ENCODE measurements at regions not wholly inside any gene's neighbourhood (a gene's known extent, or its start where the extent isn't known, plus 50 kb on each side); places are given as distances from the start of the nearest gene placed in this dataset.

GRCh38 chr16:66044089-66044488, 322.4 kb upstream of the CDH5 start:
- H3K9ac ChIP-seq (replicated peaks in 1 of 4; ENCODE audit: extremely low read depth in 1 of 4, low read depth in 3 of 4, low read length in 3 of 4): no peak overlapping the region
- no peaks in the 10 kb centered on the region; a peak in 1 of 7 replicates for H3K27me3 ChIP-seq (replicated peaks in 1 of 4; ENCODE audit: control insufficient read depth in 3 of 4, extremely low read depth in 1 of 4, insufficient read depth in 3 of 4, low read length in 3 of 4)
- H3K56ac ChIP-seq (replicated peaks; ENCODE audit: insufficient read length, low read depth, low read length): no peak overlapping the region
- DNase-seq (ENCODE audit: low read depth in 1 of 2, low spot score in 2 of 2) (no peak), FAIRE-seq (no peak)
- TF ChIP-seq MAFK (IDR thresholded peaks at IDR 0.05; ENCODE audit: low read depth, low read length): no peak
- no peak for TF ChIP-seq SUZ12 (IDR thresholded peaks at IDR 0.05; ENCODE audit: low read length)
- TF ChIP-seq CTBP2 (IDR thresholded peaks at IDR 0.05; ENCODE audit: borderline replicate concordance, insufficient read depth, insufficient read length, low read length): no peak
- TF ChIP-seq JUN (IDR thresholded peaks at IDR 0.05; ENCODE audit: low read depth, low read length): no peak
- no peak for TF ChIP-seq TAF1 (IDR thresholded peaks at IDR 0.05; ENCODE audit: low read depth, low read length)
- TF ChIP-seq E2F6 (IDR thresholded peaks at IDR 0.05): no peak
- TF ChIP-seq HDAC6 (IDR thresholded peaks at IDR 0.05; ENCODE audit: low read depth, low read length): no peak
- no peak for TF ChIP-seq TBP (IDR thresholded peaks at IDR 0.05; ENCODE audit: low read depth, low read length)
- POLR2A ChIA-PET (ENCODE audit: partially characterized antibody): no interaction called here
- no peak overlapping the region for H3K4me2 ChIP-seq (ENCODE audit: insufficient read depth in 1 of 2, low read depth in 2 of 2, low read length in 2 of 2)
- no peak overlapping the region for H2BK12ac ChIP-seq (ENCODE audit: low read depth, low read length)
- H3K79me2 ChIP-seq (ENCODE audit: control insufficient read depth in 1 of 2, insufficient read depth in 2 of 2, low read length in 2 of 2): no peaks in the 10 kb centered on the region
- H3K9me3 ChIP-seq (ENCODE audit: insufficient read depth in 2 of 2, low read depth in 1 of 2, low read length in 1 of 2): no peaks in the 10 kb centered on the region
- no peak overlapping the region for H4K91ac ChIP-seq (replicated peaks; ENCODE audit: insufficient read length, low read length)
- no peaks in the 10 kb centered on the region for H3K79me1 ChIP-seq (ENCODE audit: low read depth, low read length)
- H2BK120ac ChIP-seq (replicated peaks; ENCODE audit: low read depth, low read length): no peak overlapping the region
- H4K20me1 ChIP-seq (replicated peaks in 1 of 2; ENCODE audit: control insufficient read depth in 1 of 2, insufficient read depth in 2 of 2, low read length in 2 of 2): no peaks in the 10 kb centered on the region
- H3K23me2 ChIP-seq (ENCODE audit: low read depth, low read length): no peaks in the 10 kb centered on the region
- no peak overlapping the region for H3K4me3 ChIP-seq (ENCODE audit: extremely low read depth in 1 of 4, insufficient read depth in 2 of 4, low read depth in 3 of 4, low read length in 4 of 4)
- 96% methylated on average over 3 of the region's 3 CpGs; no CpG with 5 or more reads in 1 of the 2 experiments for WGBS, 2 experiments (ENCODE audit: extremely low coverage in 1 of 2, insufficient coverage in 1 of 2, insufficient read length in 1 of 2, insufficient replicate concordance in 2 of 2, low coverage in 1 of 2, low lambda C conversion rate in 2 of 2, missing lambda C conversion rate in 1 of 2)
- no peak overlapping the region for H3K14ac ChIP-seq (ENCODE audit: insufficient read length)
- H2BK5ac ChIP-seq (ENCODE audit: low read depth, low read length): no peak overlapping the region
- H3K27ac ChIP-seq (ENCODE audit: low read depth, low read length): no peak overlapping the region
- no peaks in the 10 kb centered on the region for H3K36me3 ChIP-seq (ENCODE audit: control insufficient read depth in 2 of 4, insufficient read depth in 4 of 4, low read length in 3 of 4)
- no peak overlapping the region for H2AFZ ChIP-seq (ENCODE audit: low read length)
- no peak overlapping the region for H2BK20ac ChIP-seq (ENCODE audit: low read length)
- no peak overlapping the region for H4K5ac ChIP-seq (ENCODE audit: insufficient read length, low read depth, low read length)
- CTCF ChIA-PET (ENCODE audit: partially characterized antibody): interaction anchor here (1.0 kb wide), 1 partner anchor 14 kb away, joined by 4 read pairs; no protein-coding TSS in a partner anchor
- no peak overlapping the region for H4K8ac ChIP-seq (ENCODE audit: extremely low read depth, insufficient read depth, low read length)
- H2BK15ac ChIP-seq (ENCODE audit: low read length): no peak overlapping the region
- 0 out of 7 replicates have a peak, but pooled peaks cover 0 to 3% (median 0%) of the 10 kb centered on the region in 4 experiments for H3K4me1 ChIP-seq (replicated peaks in 1 of 4; ENCODE audit: control insufficient read depth in 3 of 4, insufficient read depth in 4 of 4, low read length in 3 of 4)
- no peak overlapping the region for H3K23ac ChIP-seq (ENCODE audit: insufficient read length)
- no peak overlapping the region for H2AK5ac ChIP-seq (ENCODE audit: low read depth, low read length)
- H3K18ac ChIP-seq (ENCODE audit: extremely low read depth, low read length): no peak overlapping the region
- H3K4ac ChIP-seq (replicated peaks; ENCODE audit: insufficient read length, low read depth, low read length): no peak overlapping the region

Measured in H1 (cell line).